ENCODE measurements at regions not wholly inside any gene's neighbourhood (a gene's known extent, or its start where the extent isn't known, plus 50 kb on each side); places are given as distances from the start of the nearest gene placed in this dataset.

DNA sequence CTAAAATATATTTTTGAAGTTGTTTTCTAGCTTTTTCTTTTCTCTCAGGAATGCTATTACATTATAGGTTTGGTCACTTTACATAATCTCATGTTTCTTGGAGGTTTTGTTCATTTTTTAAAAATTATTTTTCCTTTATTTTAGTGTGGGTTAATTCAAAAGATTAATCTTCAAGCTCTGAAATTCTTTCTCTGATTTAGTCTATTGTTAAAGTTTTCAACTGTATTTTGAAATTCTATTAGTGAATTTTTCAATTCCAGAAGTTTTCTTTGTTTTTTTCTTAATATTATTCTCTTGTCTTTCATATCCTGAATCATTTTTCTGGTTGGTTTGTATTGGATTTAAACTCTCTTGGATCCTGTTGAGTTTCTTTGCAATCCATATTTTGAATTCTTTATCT is 80.4 kb downstream of the MSTN start:
- TF ChIP-seq, protein P1, sequence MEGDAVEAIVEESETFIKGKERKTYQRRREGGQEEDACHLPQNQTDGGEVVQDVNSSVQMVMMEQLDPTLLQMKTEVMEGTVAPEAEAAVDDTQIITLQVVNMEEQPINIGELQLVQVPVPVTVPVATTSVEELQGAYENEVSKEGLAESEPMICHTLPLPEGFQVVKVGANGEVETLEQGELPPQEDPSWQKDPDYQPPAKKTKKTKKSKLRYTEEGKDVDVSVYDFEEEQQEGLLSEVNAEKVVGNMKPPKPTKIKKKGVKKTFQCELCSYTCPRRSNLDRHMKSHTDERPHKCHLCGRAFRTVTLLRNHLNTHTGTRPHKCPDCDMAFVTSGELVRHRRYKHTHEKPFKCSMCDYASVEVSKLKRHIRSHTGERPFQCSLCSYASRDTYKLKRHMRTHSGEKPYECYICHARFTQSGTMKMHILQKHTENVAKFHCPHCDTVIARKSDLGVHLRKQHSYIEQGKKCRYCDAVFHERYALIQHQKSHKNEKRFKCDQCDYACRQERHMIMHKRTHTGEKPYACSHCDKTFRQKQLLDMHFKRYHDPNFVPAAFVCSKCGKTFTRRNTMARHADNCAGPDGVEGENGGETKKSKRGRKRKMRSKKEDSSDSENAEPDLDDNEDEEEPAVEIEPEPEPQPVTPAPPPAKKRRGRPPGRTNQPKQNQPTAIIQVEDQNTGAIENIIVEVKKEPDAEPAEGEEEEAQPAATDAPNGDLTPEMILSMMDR (IDR thresholded peaks at IDR 0.05) = no peak
- no peak for TF ChIP-seq POLR2A (IDR thresholded peaks at IDR 0.05)

All from heart left ventricle (tissue), 13 donors.